SK-N-SH (cell line): ENCODE measurements at regions not wholly inside any gene's neighbourhood (a gene's known extent, or its start where the extent isn't known, plus 50 kb on each side); places are given as distances from the start of the nearest gene placed in this dataset.

Experiments
- POLR2AphosphoS5 ChIP-seq: IDR thresholded peaks from 2 replicates; pipeline ENCODE4 v1.6.1; 2012; ENCODE audit warnings: low read depth, low read length
- TF ChIP-seq, protein P1 (sequence below): IDR thresholded peaks from 2 replicates; pipeline ENCODE4 v1.6.1; 2012; ENCODE audit warnings: mild to moderate bottlenecking, low read depth, low read length, moderate library complexity

DNA sequence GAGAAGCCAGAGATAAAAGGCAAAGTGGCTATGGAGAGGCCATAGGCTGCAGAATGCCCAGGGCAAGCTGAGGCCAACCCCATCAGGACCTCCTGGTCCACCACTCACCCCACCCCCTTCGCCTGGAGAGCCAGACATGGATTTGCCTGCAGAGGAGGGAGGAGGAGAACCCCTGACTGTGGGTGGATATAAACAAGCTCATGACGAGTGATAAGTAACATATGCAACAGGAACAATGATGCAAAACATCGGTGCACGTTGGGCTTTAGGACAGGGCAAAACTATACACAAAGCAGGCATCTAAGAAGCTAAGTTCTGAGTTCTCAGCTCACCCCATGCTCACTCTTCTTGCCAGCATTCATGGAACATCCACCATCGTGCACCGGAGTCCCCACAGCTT lies 150.3 kb downstream of the ETS2 start:
- TF ChIP-seq, protein P1, sequence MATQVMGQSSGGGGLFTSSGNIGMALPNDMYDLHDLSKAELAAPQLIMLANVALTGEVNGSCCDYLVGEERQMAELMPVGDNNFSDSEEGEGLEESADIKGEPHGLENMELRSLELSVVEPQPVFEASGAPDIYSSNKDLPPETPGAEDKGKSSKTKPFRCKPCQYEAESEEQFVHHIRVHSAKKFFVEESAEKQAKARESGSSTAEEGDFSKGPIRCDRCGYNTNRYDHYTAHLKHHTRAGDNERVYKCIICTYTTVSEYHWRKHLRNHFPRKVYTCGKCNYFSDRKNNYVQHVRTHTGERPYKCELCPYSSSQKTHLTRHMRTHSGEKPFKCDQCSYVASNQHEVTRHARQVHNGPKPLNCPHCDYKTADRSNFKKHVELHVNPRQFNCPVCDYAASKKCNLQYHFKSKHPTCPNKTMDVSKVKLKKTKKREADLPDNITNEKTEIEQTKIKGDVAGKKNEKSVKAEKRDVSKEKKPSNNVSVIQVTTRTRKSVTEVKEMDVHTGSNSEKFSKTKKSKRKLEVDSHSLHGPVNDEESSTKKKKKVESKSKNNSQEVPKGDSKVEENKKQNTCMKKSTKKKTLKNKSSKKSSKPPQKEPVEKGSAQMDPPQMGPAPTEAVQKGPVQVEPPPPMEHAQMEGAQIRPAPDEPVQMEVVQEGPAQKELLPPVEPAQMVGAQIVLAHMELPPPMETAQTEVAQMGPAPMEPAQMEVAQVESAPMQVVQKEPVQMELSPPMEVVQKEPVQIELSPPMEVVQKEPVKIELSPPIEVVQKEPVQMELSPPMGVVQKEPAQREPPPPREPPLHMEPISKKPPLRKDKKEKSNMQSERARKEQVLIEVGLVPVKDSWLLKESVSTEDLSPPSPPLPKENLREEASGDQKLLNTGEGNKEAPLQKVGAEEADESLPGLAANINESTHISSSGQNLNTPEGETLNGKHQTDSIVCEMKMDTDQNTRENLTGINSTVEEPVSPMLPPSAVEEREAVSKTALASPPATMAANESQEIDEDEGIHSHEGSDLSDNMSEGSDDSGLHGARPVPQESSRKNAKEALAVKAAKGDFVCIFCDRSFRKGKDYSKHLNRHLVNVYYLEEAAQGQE = no peak
- no peak for TF ChIP-seq POLR2AphosphoS5
